ENCODE measurements at regions not wholly inside any gene's neighbourhood (a gene's known extent, or its start where the extent isn't known, plus 50 kb on each side); places are given as distances from the start of the nearest gene placed in this dataset.

DNA sequence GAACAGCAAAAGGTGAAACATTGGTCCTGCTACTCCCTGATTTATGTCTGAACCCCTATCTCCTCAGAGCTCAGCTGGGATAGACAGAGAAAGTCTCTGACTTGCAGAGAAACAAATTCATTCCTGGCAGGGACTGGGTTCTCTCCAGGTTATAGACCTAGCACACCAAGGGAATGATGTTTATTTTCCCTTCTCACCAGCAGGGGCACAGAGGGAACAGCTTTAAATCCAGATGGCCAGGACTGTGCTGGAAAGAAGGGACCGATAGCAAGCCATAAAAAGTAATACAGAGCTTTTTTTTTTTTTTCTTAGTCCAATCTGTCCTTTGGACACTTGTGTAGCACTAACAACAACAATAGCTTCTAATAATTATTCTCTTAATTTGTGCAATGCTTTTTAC lies 141.1 kb upstream of the C9orf72 start:
- H3K4ac ChIP-seq (ENCODE audit: low read depth, low read length) = no peak overlapping the region
- H3K9ac ChIP-seq (ENCODE audit: extremely low read depth, insufficient read length, low read length) = no peak overlapping the region
- no peaks in the 10 kb centered on the region for H3K4me1 ChIP-seq (ENCODE audit: insufficient read depth, low read length)
- no peaks in the 10 kb centered on the region for H3K79me1 ChIP-seq (ENCODE audit: insufficient read depth, low read depth, low read length, poor library complexity, severe bottlenecking)
- H3T11ph ChIP-seq (ENCODE audit: low read length) = no peak overlapping the region
- H2BK120ac ChIP-seq (ENCODE audit: low read depth, low read length, poor library complexity, severe bottlenecking) = no peak overlapping the region
- no peak overlapping the region for H3K23ac ChIP-seq (ENCODE audit: insufficient read length, low read depth, low read length)
- H3K27me3 ChIP-seq (ENCODE audit: insufficient read depth, low read length) = no peaks in the 10 kb centered on the region
- no peak overlapping the region for H2BK20ac ChIP-seq (ENCODE audit: low read depth, low read length, poor library complexity, severe bottlenecking)
- no peak overlapping the region for H2BK12ac ChIP-seq (ENCODE audit: insufficient read length, low read depth, low read length)
- H4K5ac ChIP-seq (ENCODE audit: insufficient read length, low read depth, low read length) = no peak overlapping the region
- no peaks in the 10 kb centered on the region for H3K23me2 ChIP-seq (ENCODE audit: insufficient read length, low read depth, low read length, poor library complexity, severe bottlenecking)
- H3K9me3 ChIP-seq (ENCODE audit: control insufficient read depth, low read depth, low read length) = no peaks in the 10 kb centered on the region
- no peaks in the 10 kb centered on the region for H4K20me1 ChIP-seq (ENCODE audit: control insufficient read depth, insufficient read depth, insufficient read length)
- DNase-seq = no peak
- WGBS (ENCODE audit: extremely low coverage, insufficient read length, low lambda C conversion rate) = no CpG with 5 or more reads among the region's 1 CpG
- Mint-ChIP-seq H3K27ac (no peak overlapping the region), H3K36me3 (ENCODE audit: insufficient read depth in 1 of 3, low read depth in 3 of 3) (peaks cover 0 to 2% (median 0%) of the 10 kb centered on the region in 3 experiments; a peak in 1 of 7 replicates), H3K27me3 (ENCODE audit: low read depth) (no peaks in the 10 kb centered on the region; the same call in 1 of the 2 replicates), H3K4me3 (no peak overlapping the region), H3K9me3 (peaks cover 0 to 5% of the 10 kb centered on the region in 2 experiments; a peak in 2 of 5 replicates), H3K4me1 (peaks cover 0 to 3% of the 10 kb centered on the region in 2 experiments; a peak in 1 of 4 replicates)
- no peak overlapping the region for H3K14ac ChIP-seq (ENCODE audit: insufficient read depth, low read length)
- H3K18ac ChIP-seq (ENCODE audit: insufficient read length, low read depth, low read length) = no peak overlapping the region
- no peak overlapping the region for H2AK5ac ChIP-seq (ENCODE audit: insufficient read length, low read length)
- H2BK5ac ChIP-seq (ENCODE audit: insufficient read length, low read length) = no peak overlapping the region
- H2AFZ ChIP-seq (ENCODE audit: low read length) = no peak overlapping the region
- H3K56ac ChIP-seq (ENCODE audit: insufficient read length, low read depth, low read length) = no peak overlapping the region
- H3K79me2 ChIP-seq (ENCODE audit: insufficient read depth, low read length) = no peaks in the 10 kb centered on the region
- no peak overlapping the region for H3K4me2 ChIP-seq (ENCODE audit: insufficient read depth, insufficient read length, low read length)
- no peak overlapping the region for H4K8ac ChIP-seq (replicated peaks; ENCODE audit: insufficient read length, low read depth, low read length)
- no peak overlapping the region for H2BK15ac ChIP-seq (ENCODE audit: low read depth, low read length)
- H4K91ac ChIP-seq (ENCODE audit: insufficient read length, low read depth, low read length) = no peak overlapping the region
- no peak overlapping the region for H3K27ac ChIP-seq (ENCODE audit: insufficient read length, low read depth, low read length)
- TF ChIP-seq CTCF (conservative IDR thresholded peaks at IDR 0.05) = peak; percentile 65

Data from H9 (cell line).